SK-N-SH treated with all-trans-retinoic acid at 6 μM for 48 hours (cell line): ENCODE measurements at regions not wholly inside any gene's neighbourhood (a gene's known extent, or its start where the extent isn't known, plus 50 kb on each side); places are given as distances from the start of the nearest gene placed in this dataset.
"Not testable (repeated sequence)": the region's sequence is repeated elsewhere in the genome, so short reads cannot be mapped to it uniquely, and the experiment has no call there.

ENCODE experiments used
- ATAC-seq: fragments of 200-7000 bp; cut with Tn5 transposase; 3 replicates; pipeline ENCODE4 v1.9.1; 2020; ENCODE audit warnings: mild to moderate bottlenecking, moderate library complexity
- ARNTL ChIP-seq: fragments of 450-650 bp; formaldehyde crosslinking; IDR thresholded peaks from 2 replicates; pipeline ENCODE4 v1.5.0; 2020; ENCODE audit warnings: low read depth, mild to moderate bottlenecking, moderate library complexity, borderline replicate concordance
- BACH2 ChIP-seq: fragments of 250-450 bp; sonication (Bioruptor Pico); IDR thresholded peaks from 2 replicates; pipeline ENCODE4 v1.9.0; 2021; ENCODE audit warnings: mild to moderate bottlenecking, borderline replicate concordance
- CREB5 ChIP-seq: fragments of 250-450 bp; sonication (Bioruptor Pico); IDR thresholded peaks from 2 replicates; pipeline ENCODE4 v1.5.1; 2020; ENCODE audit warnings: low read depth, mild to moderate bottlenecking, moderate library complexity
- CSDC2 ChIP-seq: fragments of 250-450 bp; sonication (Bioruptor Pico); IDR thresholded peaks from 2 replicates; pipeline ENCODE4 v1.5.0; 2020; ENCODE audit warnings: mild to moderate bottlenecking, moderate library complexity
- CSRNP3 ChIP-seq: fragments of 250-450 bp; sonication (Bioruptor Pico); IDR thresholded peaks from 2 replicates; pipeline ENCODE4 v1.5.1; 2021; ENCODE audit warnings: mild to moderate bottlenecking, moderate library complexity
- GLIS3 ChIP-seq: fragments of 250-450 bp; sonication (Bioruptor Pico); IDR thresholded peaks from 2 replicates; pipeline ENCODE4 v1.5.0; 2020; ENCODE audit warnings: mild to moderate bottlenecking, moderate library complexity
- ISL1 ChIP-seq: fragments of 250-450 bp; sonication (Bioruptor Pico); IDR thresholded peaks from 2 replicates; pipeline ENCODE4 v2.1.2; 2022; ENCODE audit warnings: mild to moderate bottlenecking, moderate library complexity
- OSR1 ChIP-seq: fragments of 250-450 bp; sonication (Bioruptor Pico); IDR thresholded peaks from 2 replicates; pipeline ENCODE4 v1.8.0; 2022; ENCODE audit warnings: moderate library complexity, mild to moderate bottlenecking, inconsistent platforms
- PATZ1 ChIP-seq: fragments of 250-450 bp; sonication (Bioruptor Pico); IDR thresholded peaks from 2 replicates; pipeline ENCODE4 v1.8.0; 2020; ENCODE audit warnings: mild to moderate bottlenecking, moderate library complexity, borderline replicate concordance
- POU6F1 ChIP-seq: fragments of 250-450 bp; sonication (Bioruptor Pico); IDR thresholded peaks from 2 replicates; pipeline ENCODE4 v1.8.0; 2021; ENCODE audit warnings: low read depth, mild to moderate bottlenecking, moderate library complexity, borderline replicate concordance
- PPARA ChIP-seq: fragments of 250-450 bp; sonication (Bioruptor Pico); IDR thresholded peaks from 2 replicates; pipeline ENCODE4 v1.5.0; 2020; ENCODE audit warnings: mild to moderate bottlenecking, borderline replicate concordance
- RARB ChIP-seq: fragments of 250-450 bp; sonication (Bioruptor Pico); IDR thresholded peaks from 2 replicates; pipeline ENCODE4 v1.8.0; 2021; ENCODE audit warnings: mild to moderate bottlenecking, moderate library complexity
- TCF4 ChIP-seq: fragments of 250-450 bp; sonication (Bioruptor Pico); IDR thresholded peaks from 2 replicates; pipeline ENCODE4 v1.8.0; 2021; ENCODE audit warnings: mild to moderate bottlenecking, moderate library complexity, borderline replicate concordance
- TOX ChIP-seq: fragments of 250-450 bp; sonication (Bioruptor Pico); IDR thresholded peaks from 2 replicates; pipeline ENCODE4 v1.8.0; 2021; ENCODE audit warnings: mild to moderate bottlenecking, moderate library complexity, borderline replicate concordance
- TSHZ2 ChIP-seq: fragments of 250-450 bp; sonication (Bioruptor Pico); IDR thresholded peaks from 2 replicates; pipeline ENCODE4 v1.5.0; 2020; ENCODE audit warnings: mild to moderate bottlenecking, moderate library complexity
- ZC3H10 ChIP-seq: fragments of 250-450 bp; sonication (Bioruptor Pico); IDR thresholded peaks from 2 replicates; pipeline ENCODE4 v1.5.1; 2021; ENCODE audit warnings: mild to moderate bottlenecking, moderate library complexity
- ZFP3 ChIP-seq: fragments of 250-450 bp; sonication (Bioruptor Pico); IDR thresholded peaks from 2 replicates; pipeline ENCODE4 v1.5.0; 2020; ENCODE audit warnings: mild to moderate bottlenecking, moderate library complexity
- ZFP30 ChIP-seq: fragments of 450-650 bp; formaldehyde crosslinking; IDR thresholded peaks from 2 replicates; pipeline ENCODE4 v1.5.0; 2022; ENCODE audit warnings: mild to moderate bottlenecking, moderate library complexity
- ZNF70 ChIP-seq: fragments of 450-650 bp; formaldehyde crosslinking; IDR thresholded peaks from 2 replicates; pipeline ENCODE4 v1.5.0; 2020; ENCODE audit warnings: mild to moderate bottlenecking, moderate library complexity
- ZNF8 ChIP-seq: fragments of 450-650 bp; formaldehyde crosslinking; IDR thresholded peaks from 2 replicates; pipeline ENCODE4 v1.5.0; 2020; ENCODE audit warnings: mild to moderate bottlenecking, moderate library complexity

GRCh38 chr9:97248252-97248651 is 59.2 kb upstream of the CCDC180 start:
- not testable (repeated sequence) for ATAC-seq

- peak; percentile 70 for ATAC-seq
- TF ChIP-seq BACH2 (no peak), RARB (CRISPR knock-in tag) (no peak), CSDC2 (CRISPR knock-in tag) (no peak), ZC3H10 (CRISPR knock-in tag) (no peak), ZNF8 (no peak), PPARA (CRISPR knock-in tag) (no peak), OSR1 (CRISPR knock-in tag) (no peak), ARNTL (CRISPR knock-in tag) (no peak), GLIS3 (CRISPR knock-in tag) (no peak), ZNF70 (CRISPR knock-in tag) (no peak), POU6F1 (CRISPR knock-in tag) (no peak), TCF4 (CRISPR knock-in tag) (no peak), TOX (CRISPR knock-in tag) (no peak), CSRNP3 (CRISPR knock-in tag) (no peak), PATZ1 (CRISPR knock-in tag) (no peak), ISL1 (CRISPR knock-in tag) (no peak), TSHZ2 (CRISPR knock-in tag) (no peak), CREB5 (CRISPR knock-in tag) (no peak), ZFP30 (CRISPR knock-in tag) (no peak), ZFP3 (CRISPR knock-in tag) (no peak)
Measured at GRCh38 chr9:97243606-97244005, 63.9 kb upstream of the CCDC180 start.

- not testable (repeated sequence) for ATAC-seq
Measured at GRCh38 chr9:97241430-97241829, 66.0 kb upstream of the CCDC180 start.
